Ovary (tissue), 7 donors: ENCODE measurements at regions not wholly inside any gene's neighbourhood (a gene's known extent, or its start where the extent isn't known, plus 50 kb on each side); places are given as distances from the start of the nearest gene placed in this dataset.

Experiments used
- DNase-seq, 5 donors: peaks; one replicate each; pipeline ENCODE4 v3.0.0-alpha.2; 2019 to 2020
- H3K27ac ChIP-seq, 2 donors: fragments of 200-600 bp; one replicate each; pipeline versions ENCODE4 v1.5.1 to v1.8.0; 2019 to 2022
- H3K27me3 ChIP-seq: fragments of 200-600 bp; one replicate; pipeline ENCODE4 v1.8.0; 2022
- H3K36me3 ChIP-seq: fragments of 200-600 bp; sonication (generic); one replicate; pipeline ENCODE4 v1.5.1; 2019
- H3K4me1 ChIP-seq: one replicate; pipeline ENCODE4 v1.8.1; 2013; ENCODE audit warnings: mild to moderate bottlenecking, moderate library complexity; ENCODE audit not compliant: insufficient read depth
- H3K4me3 ChIP-seq: fragments of 200-600 bp; sonication (generic); one replicate; pipeline ENCODE4 v1.5.1; 2017
- H3K9me3 ChIP-seq, 2 donors: fragments of 200-600 bp in 1 of 2; sonication (generic) in 1 of 2; one replicate each; pipeline versions ENCODE4 v1.5.1 to v1.8.1; 2013 to 2019; ENCODE audit warnings: mild to moderate bottlenecking in 1 of 2, moderate library complexity in 1 of 2
- EP300 ChIP-seq: sonication (generic); formaldehyde crosslinking; IDR thresholded peaks from one replicate; pipeline ENCODE4 v1.6.1; 2017; ENCODE audit warnings: antibody characterized with exemption
- POLR2A ChIP-seq: fragments of 450-650 bp; IDR thresholded peaks from one replicate; pipeline ENCODE4 v1.6.1; 2017; ENCODE audit warnings: antibody characterized with exemption, mild to moderate bottlenecking, moderate library complexity
- WGBS, 3 donors: extraction: QIAGEN DNeasy Blood & Tissue Kit in 1 of 3; methylation state at CpG; one replicate each; pipeline versions ENCODE4 v1.1.5 to v1.1.7; 2013 to 2017; 5-methylcytosine and 5-hydroxymethylcytosine counted together
- intact Hi-C, 4 donors: fragments of 100-400 bp; cut with DNase I; formaldehyde crosslinking; loops; one replicate each; pipeline versions ENCODE4 v1.11.0 to v1.15.1; 2022 to 2023
- TF ChIP-seq, protein P1 (sequence below), 3 donors: fragments of 450-650 bp in 2 of 3; fragments of 200-600 bp in 1 of 3; IDR thresholded peaks; one replicate each; pipeline versions ENCODE4 v1.5.1 to v1.8.0; 2016 to 2022; ENCODE audit warnings: antibody characterized with exemption in 3 of 3, mild to moderate bottlenecking in 1 of 3
- donor health status: DM: no; HTN: no; CAD: no; lungs with moderate emphysema.
- donor health status: DM: no; HTN: no; CAD: no.
- donor health status: Bipolar disorder and iron deficiency.
- donor health status: DM: no; HTN: no; CAD: no.
- donor health status: DM: yes; HTN: yes; CAD: no.

DNA sequence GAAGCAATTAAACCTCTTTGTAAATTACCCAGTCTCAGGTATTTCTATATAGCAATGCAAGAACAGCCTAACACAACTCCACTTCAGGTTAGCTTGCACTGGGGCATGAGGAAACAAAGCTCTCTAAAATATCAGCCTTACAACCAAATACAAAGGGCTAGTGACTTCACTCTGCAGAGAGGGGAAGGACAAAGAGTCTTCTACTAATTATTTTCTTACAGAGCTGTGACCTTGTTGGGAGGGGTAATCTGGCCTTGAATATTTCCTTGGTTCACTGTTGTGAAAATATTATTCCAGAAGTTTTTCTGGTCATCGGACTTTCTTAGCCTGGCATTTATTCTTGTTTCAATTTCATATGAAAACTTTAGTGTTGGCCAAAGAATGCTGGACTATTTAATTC, 334.4 kb upstream of the CTNNB1 start:
- Histone ChIP-seq H3K27ac (peak overlapping the region in 1 of 2 donors; percentile 65), H3K9me3 (no peaks in the 10 kb centered on the region), H3K4me3 (no peak overlapping the region), H3K4me1 (peaks cover 17% of the 10 kb centered on the region), H3K36me3 (no peaks in the 10 kb centered on the region), H3K27me3 (no peaks in the 10 kb centered on the region)
- DNase-seq = no peak
- TF ChIP-seq POLR2A (no peak), EP300 (no peak)
- TF ChIP-seq, protein P1, sequence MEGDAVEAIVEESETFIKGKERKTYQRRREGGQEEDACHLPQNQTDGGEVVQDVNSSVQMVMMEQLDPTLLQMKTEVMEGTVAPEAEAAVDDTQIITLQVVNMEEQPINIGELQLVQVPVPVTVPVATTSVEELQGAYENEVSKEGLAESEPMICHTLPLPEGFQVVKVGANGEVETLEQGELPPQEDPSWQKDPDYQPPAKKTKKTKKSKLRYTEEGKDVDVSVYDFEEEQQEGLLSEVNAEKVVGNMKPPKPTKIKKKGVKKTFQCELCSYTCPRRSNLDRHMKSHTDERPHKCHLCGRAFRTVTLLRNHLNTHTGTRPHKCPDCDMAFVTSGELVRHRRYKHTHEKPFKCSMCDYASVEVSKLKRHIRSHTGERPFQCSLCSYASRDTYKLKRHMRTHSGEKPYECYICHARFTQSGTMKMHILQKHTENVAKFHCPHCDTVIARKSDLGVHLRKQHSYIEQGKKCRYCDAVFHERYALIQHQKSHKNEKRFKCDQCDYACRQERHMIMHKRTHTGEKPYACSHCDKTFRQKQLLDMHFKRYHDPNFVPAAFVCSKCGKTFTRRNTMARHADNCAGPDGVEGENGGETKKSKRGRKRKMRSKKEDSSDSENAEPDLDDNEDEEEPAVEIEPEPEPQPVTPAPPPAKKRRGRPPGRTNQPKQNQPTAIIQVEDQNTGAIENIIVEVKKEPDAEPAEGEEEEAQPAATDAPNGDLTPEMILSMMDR (IDR thresholded peaks at IDR 0.05) = no peak
- WGBS, 3 donors = 3 to 19% (median 11%) methylated on average over 1 of the region's 1 CpG
- intact Hi-C loops = no loop called here

DNA sequence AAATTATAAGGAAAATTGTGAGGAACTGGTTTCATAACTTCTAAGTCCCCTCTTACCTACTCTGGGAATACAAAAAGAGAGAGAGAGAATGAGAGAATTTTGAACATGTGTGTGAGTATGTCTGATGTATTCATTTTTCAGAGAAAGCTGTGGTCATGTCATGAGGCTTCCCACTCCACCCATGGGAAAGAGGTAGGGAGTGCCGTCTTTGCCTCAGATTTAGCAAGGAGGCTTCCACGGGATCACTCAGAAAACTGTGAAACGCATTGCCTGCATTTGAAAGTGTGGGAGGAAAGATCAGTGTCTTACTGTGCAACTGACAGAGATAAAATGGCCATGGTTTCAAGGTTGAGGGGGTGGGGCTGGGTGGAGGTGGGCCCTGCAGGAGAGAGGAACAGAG, 331.5 kb upstream of the CTNNB1 start:
- no peak overlapping the region for H3K4me3 ChIP-seq
- no peaks in the 10 kb centered on the region for H3K9me3 ChIP-seq
- no peak overlapping the region for H3K27ac ChIP-seq
- TF ChIP-seq, protein P1 (IDR thresholded peaks at IDR 0.05) = no peak
- TF ChIP-seq POLR2A (no peak), EP300 (no peak)
- peaks cover 17% of the 10 kb centered on the region for H3K4me1 ChIP-seq
- H3K27me3 ChIP-seq = no peaks in the 10 kb centered on the region
- 50 to 65% (median 62%) methylated on average over 3 of the region's 3 CpGs for WGBS, 3 donors
- DNase-seq = no peak
- intact Hi-C loops = no loop called here
- H3K36me3 ChIP-seq = no peaks in the 10 kb centered on the region

DNA sequence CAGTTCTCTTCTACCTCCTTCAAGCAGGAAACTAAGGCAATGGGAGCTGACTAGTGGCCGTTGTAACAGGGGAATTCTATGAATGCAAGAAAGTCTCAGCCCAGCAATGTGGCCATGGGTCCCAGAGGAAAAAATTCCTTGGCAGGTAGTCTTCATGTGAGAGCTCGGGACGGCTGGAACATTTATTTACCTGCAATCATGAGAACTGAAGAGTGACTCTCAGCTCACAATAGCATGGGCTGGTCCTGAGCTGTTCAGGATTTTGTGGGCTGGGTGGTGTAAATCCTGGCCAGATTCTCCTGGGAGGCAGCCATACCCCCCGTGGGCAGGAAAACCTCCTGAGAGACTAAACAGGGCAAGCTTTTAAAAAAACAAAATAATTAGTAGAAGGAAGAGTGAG, 330.3 kb upstream of the CTNNB1 start:
- no peaks in the 10 kb centered on the region for H3K27me3 ChIP-seq
- H3K27ac ChIP-seq = no peak overlapping the region
- H3K4me3 ChIP-seq = no peak overlapping the region
- TF ChIP-seq, protein P1 (IDR thresholded peaks at IDR 0.05) = no peak
- TF ChIP-seq EP300 (no peak), POLR2A (no peak)
- H3K9me3 ChIP-seq = no peaks in the 10 kb centered on the region
- DNase-seq = no peak
- no peaks in the 10 kb centered on the region for H3K36me3 ChIP-seq
- intact Hi-C loops = no loop called here
- H3K4me1 ChIP-seq = peaks cover 19% of the 10 kb centered on the region
- WGBS, 3 donors = 74 to 85% (median 76%) methylated on average over 4 of the region's 4 CpGs

DNA sequence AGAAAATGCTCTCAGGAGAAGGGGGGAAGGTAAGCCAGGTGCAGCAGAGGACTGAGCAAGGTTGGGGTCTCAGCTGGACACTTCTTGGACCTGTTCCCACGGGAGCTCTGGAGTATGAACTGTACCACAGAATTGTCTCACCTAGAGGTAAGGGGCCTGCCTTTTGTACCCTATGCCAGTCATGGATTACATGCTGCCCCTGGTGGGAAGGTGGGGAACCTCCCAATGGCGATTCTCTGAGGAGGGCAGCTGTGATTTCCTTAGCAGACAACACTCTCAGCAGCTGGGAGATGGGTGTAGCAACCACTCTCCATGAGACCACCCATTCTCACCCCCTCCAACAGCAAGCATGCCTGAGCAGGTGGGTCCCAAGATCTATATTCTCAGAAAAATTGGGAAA, 329.4 kb upstream of the CTNNB1 start:
- no peak overlapping the region for H3K27ac ChIP-seq

More for the DNA sequence above, 329.4 kb upstream of the CTNNB1 start:
- H3K4me3 ChIP-seq = no peak overlapping the region
- H3K4me1 ChIP-seq = peaks cover 12% of the 10 kb centered on the region
- intact Hi-C loops = loop anchor here in 1 of 4 donors (10.0 kb wide), 1 partner anchor 325 kb away; the partner anchor contains the start of gene CTNNB1
- no peaks in the 10 kb centered on the region for H3K36me3 ChIP-seq
- WGBS, 3 donors = 68 to 83% (median 73%) methylated on average over 2 of the region's 2 CpGs
- DNase-seq = no peak
- no peaks in the 10 kb centered on the region for H3K9me3 ChIP-seq
- TF ChIP-seq EP300 (no peak), POLR2A (no peak)
- TF ChIP-seq, protein P1 (IDR thresholded peaks at IDR 0.05) = no peak
- no peaks in the 10 kb centered on the region for H3K27me3 ChIP-seq
